Mammary epithelial cell (primary cell): ENCODE measurements at regions not wholly inside any gene's neighbourhood (a gene's known extent, or its start where the extent isn't known, plus 50 kb on each side); places are given as distances from the start of the nearest gene placed in this dataset.

ENCODE experiments used
- CTCF ChIP-seq, 2 donors: IDR thresholded peaks in 1 of 2; conservative IDR thresholded peaks in 1 of 2; 2 replicates each; pipeline ENCODE4 v1.5.1; 2011 to 2012; ENCODE audit warnings: inconsistent platforms in 2 of 2, low read length in 2 of 2, mild to moderate bottlenecking in 2 of 2, control low read depth in 1 of 2, low read depth in 1 of 2; ENCODE audit not compliant: insufficient read depth in 1 of 2; ENCODE audit errors: extremely low read depth in 1 of 2
- EZH2 ChIP-seq: IDR thresholded peaks from 2 replicates; pipeline ENCODE4 v1.6.1; 2012; ENCODE audit warnings: low read length, inconsistent platforms, borderline replicate concordance

- TF ChIP-seq CTCF (conservative IDR thresholded peaks at IDR 0.05 in 1 of 2, IDR thresholded peaks at IDR 0.05 in 1 of 2; ENCODE audit: extremely low read depth in 1 of 2, insufficient read depth in 1 of 2, low read depth in 1 of 2, low read length in 2 of 2) (no peak), EZH2 (no peak)
Observed at GRCh38 chr10:4607681-4608080, 218.3 kb upstream of the AKR1E2 start.
